HG02678 (cell line): ENCODE measurements at regions not wholly inside any gene's neighbourhood (a gene's known extent, or its start where the extent isn't known, plus 50 kb on each side); places are given as distances from the start of the nearest gene placed in this dataset.
"Not testable (repeated sequence)": the region's sequence is repeated elsewhere in the genome, so short reads cannot be mapped to it uniquely, and the experiment has no call there.

ENCODE experiments used
- ATAC-seq: cut with Tn5 transposase; IDR thresholded peaks from one replicate; pipeline ENCODE4 v1.9.1; 2021; ENCODE audit warnings: mild to moderate bottlenecking, moderate library complexity; ENCODE audit not compliant: unreplicated experiment

GRCh38 chr20:5395932-5396727 is 79.4 kb upstream of the PROKR2 start:
- no peak for ATAC-seq

- ATAC-seq = no peak
Measured at GRCh38 chr20:5393218-5393870, 76.6 kb upstream of the PROKR2 start.

- no peak for ATAC-seq
Measured at GRCh38 chr20:5390720-5391119, 74.0 kb upstream of the PROKR2 start.

- ATAC-seq = not testable (repeated sequence)
Measured at GRCh38 chr20:5386846-5387245, 70.1 kb upstream of the PROKR2 start.

DNA sequence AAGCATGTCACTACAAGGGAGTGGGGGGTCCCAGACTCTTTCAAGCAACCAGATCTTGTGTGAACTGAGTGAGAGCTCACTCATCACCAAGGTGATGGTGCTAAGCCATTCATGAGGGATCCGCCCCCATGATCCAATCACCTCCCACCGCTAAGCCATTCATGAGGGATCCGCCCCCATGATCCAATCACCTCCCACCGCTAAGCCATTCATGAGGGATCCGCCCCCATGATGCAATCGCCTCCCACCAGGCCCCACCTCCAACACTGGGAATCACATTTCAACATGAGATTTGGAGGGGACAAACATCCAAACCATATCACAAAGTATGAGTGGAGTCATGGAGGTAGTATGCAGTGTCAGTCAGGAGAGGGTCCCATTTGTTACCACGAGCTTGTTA is 64.8 kb upstream of the PROKR2 start:
- not testable (repeated sequence) for ATAC-seq

GRCh38 chr20:5377484-5377883 is 60.7 kb upstream of the PROKR2 start:
- ATAC-seq = no peak

- ATAC-seq = no peak
Measured at GRCh38 chr20:5376228-5376627, 59.5 kb upstream of the PROKR2 start.

DNA sequence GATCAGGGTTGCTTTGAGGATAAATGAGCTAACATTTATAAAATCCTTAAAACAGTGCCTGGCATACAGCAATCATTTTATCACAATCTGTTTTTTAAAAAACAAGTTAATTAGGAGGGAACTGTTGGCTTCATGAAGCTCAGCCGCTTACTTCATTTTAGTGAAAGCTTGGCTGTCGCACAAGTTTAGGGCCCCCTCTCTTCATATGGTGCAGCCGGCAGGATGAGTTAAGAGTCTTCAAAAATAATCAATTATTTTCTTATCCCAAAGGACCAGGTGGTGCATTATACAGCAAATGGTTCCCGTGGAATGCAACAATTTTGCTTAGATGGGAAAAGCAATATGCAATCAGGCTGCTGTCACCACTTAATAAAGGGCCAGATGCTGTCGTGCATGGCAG is 57.4 kb upstream of the PROKR2 start:
- no peak for ATAC-seq

DNA sequence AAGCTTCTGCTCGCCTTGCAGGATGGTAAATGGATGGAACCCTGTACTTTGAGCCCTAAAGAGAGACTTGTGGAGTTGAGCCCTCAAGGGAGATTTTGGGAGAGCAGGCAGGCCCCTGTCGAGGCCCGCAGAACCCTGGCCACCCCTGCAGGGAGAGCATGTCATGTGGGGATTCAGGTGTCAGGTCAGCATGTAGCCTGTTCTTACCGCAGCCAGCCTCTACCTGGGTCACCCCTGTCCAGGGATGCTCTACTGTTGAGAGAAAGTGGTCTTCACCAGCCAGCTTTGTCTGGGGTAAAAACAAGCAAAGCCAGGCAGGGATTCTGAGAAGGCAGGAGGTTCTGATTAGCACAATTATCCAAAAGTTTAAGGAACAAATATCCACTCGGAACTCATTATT is 55.6 kb upstream of the PROKR2 start:
- ATAC-seq = no peak

DNA sequence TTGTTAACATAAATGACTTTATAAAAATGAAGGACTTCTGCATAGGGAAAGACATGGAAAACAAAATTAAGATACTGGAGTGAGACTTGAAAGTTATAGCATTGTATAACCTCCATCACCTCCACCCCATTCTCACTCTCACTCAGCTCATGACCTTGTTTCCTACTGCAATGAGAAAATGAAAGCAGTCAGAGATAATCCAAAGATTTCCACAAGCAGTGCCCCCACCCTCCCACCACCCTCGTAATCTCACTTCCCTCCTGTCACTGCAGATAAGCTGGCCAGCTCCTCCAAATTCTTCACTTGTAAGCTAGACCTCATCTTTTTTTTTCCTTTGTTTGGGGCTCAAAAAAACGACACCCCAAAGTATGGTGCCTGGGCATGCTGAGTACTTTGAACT is 52.9 kb upstream of the PROKR2 start:
- ATAC-seq = no peak
